ENCODE measurements at regions not wholly inside any gene's neighbourhood (a gene's known extent, or its start where the extent isn't known, plus 50 kb on each side); places are given as distances from the start of the nearest gene placed in this dataset.

GRCh38 chr5:7269591-7270274, 126.2 kb upstream of the ADCY2 start:
- POLR2A ChIA-PET = no interaction called here
- H3K4me3 Mint-ChIP-seq = no peak overlapping the region
- ATAC-seq (ENCODE audit: low read depth) = no peak

DNA sequence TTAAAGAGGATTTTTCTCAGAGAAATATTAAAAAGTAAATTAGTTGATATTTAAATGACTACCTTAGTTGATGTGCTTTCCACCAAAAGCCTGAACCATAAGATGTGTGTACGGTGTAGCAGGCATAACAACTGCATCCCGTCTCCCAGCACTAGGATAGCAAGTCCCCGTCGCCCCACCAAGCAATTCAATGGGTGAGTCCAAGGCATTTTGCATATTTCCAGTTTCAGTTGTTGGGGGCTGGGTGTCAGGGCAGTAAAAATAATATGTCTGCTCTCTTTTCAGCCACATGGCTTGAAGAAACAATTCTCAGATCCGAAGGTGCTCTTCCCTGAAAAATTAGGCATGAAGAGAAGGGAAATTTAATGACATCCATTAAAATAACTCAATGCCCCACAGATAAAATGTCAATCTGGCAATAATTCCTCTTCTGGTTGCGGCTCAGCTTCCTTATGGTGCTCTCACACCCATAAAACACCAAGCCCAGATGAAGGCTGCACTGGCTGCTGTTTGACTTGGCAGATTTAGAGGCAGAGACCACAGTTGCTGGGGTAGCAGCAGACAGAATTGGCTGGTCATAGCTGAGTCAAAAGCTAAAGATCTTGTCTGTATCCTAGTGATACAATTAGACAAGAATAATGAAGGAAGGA, 124.4 kb upstream of the ADCY2 start:
- Mint-ChIP-seq H3K27me3 (no peaks in the 10 kb centered on the region), H3K4me3 (no peak overlapping the region), H3K4me1 (no peaks in the 10 kb centered on the region), H3K27ac (no peak overlapping the region), H3K9me3 (ENCODE audit: insufficient read depth) (peaks cover 5% of the 10 kb centered on the region)
- no peaks in the 10 kb centered on the region for H3K9me3 ChIP-seq (ENCODE audit: control extremely low read depth in 1 of 3, control insufficient read depth in 2 of 3, insufficient read depth in 1 of 3, low read length in 2 of 3)
- intact Hi-C loops (cut with micrococcal nuclease) = no loop called here
- H3K4me3 ChIP-seq (ENCODE audit: control extremely low read depth in 1 of 5, extremely low read depth in 1 of 5, insufficient read depth in 1 of 5, low read depth in 2 of 5, low read length in 4 of 5) = no peak overlapping the region
- no peak for ATAC-seq (ENCODE audit: low read depth)
- H3K9ac ChIP-seq (ENCODE audit: low read length) = no peak overlapping the region
- no peaks in the 10 kb centered on the region for H3K79me2 ChIP-seq (ENCODE audit: control insufficient read depth, insufficient read depth, low read length)
- CTCF ChIA-PET = no interaction called here
- WGBS (ENCODE audit: insufficient coverage) = no CpG with 5 or more reads among the region's 6 CpGs
- no peaks in the 10 kb centered on the region for H3K27me3 ChIP-seq (replicated peaks in 1 of 4; ENCODE audit: control extremely low read depth in 1 of 4, control insufficient read depth in 3 of 4, insufficient read depth in 4 of 4, low read length in 3 of 4)
- no peaks in the 10 kb centered on the region for H4K20me1 ChIP-seq (ENCODE audit: control insufficient read depth, insufficient read depth, low read length, poor library complexity, severe bottlenecking)
- no peaks in the 10 kb centered on the region for H3K36me3 ChIP-seq (replicated peaks in 1 of 2; ENCODE audit: control extremely low read depth in 1 of 2, control insufficient read depth in 1 of 2, extremely low read depth in 1 of 2, insufficient read depth in 2 of 2, low read length in 1 of 2)
- H3K4me1 ChIP-seq (ENCODE audit: control insufficient read depth in 2 of 2, insufficient read depth in 2 of 2, low read length in 2 of 2) = no peaks in the 10 kb centered on the region
- TF ChIP-seq CTCF (IDR thresholded peaks at IDR 0.05) = no peak
- no peak overlapping the region for H3K4me2 ChIP-seq (replicated peaks; ENCODE audit: low read depth, low read length, poor library complexity, severe bottlenecking)
- POLR2A ChIA-PET = no interaction called here
- no peak for DNase-seq
- no peak overlapping the region for H2AFZ ChIP-seq (ENCODE audit: insufficient read depth, low read depth, low read length, poor library complexity, severe bottlenecking)
- H3K27ac ChIP-seq (ENCODE audit: low read length in 2 of 2) = no peak overlapping the region

More at GRCh38 chr5:7269591-7270274, 126.2 kb upstream of the ADCY2 start:
- intact Hi-C loops (cut with micrococcal nuclease) = no loop called here
- H4K20me1 ChIP-seq (ENCODE audit: control insufficient read depth, insufficient read depth, low read length, poor library complexity, severe bottlenecking) = no peaks in the 10 kb centered on the region
- WGBS (ENCODE audit: insufficient coverage) = no CpG with 5 or more reads among the region's 5 CpGs
- TF ChIP-seq EZH2 (IDR thresholded peaks at IDR 0.05; ENCODE audit: borderline replicate concordance, insufficient read depth, low read depth, low read length, poor library complexity, severe bottlenecking) = no peak
- no peak overlapping the region for H3K27ac ChIP-seq (ENCODE audit: low read length in 2 of 2)
- DNase-seq = no peak
- Mint-ChIP-seq H3K27me3 (no peaks in the 10 kb centered on the region), H3K4me1 (no peaks in the 10 kb centered on the region), H3K27ac (no peak overlapping the region), H3K9me3 (ENCODE audit: insufficient read depth) (peaks cover 5% of the 10 kb centered on the region)
- no peaks in the 10 kb centered on the region for H3K27me3 ChIP-seq (replicated peaks in 1 of 4; ENCODE audit: control extremely low read depth in 1 of 4, control insufficient read depth in 3 of 4, insufficient read depth in 4 of 4, low read length in 3 of 4)
- H2AFZ ChIP-seq (ENCODE audit: insufficient read depth, low read depth, low read length, poor library complexity, severe bottlenecking) = no peak overlapping the region
- H3K36me3 ChIP-seq (replicated peaks in 1 of 2; ENCODE audit: control extremely low read depth in 1 of 2, control insufficient read depth in 1 of 2, extremely low read depth in 1 of 2, insufficient read depth in 2 of 2, low read length in 1 of 2) = no peaks in the 10 kb centered on the region
- H3K4me1 ChIP-seq (ENCODE audit: control insufficient read depth in 2 of 2, insufficient read depth in 2 of 2, low read length in 2 of 2) = no peaks in the 10 kb centered on the region
- no peak overlapping the region for H3K4me3 ChIP-seq (ENCODE audit: control extremely low read depth in 1 of 5, extremely low read depth in 1 of 5, insufficient read depth in 1 of 5, low read depth in 2 of 5, low read length in 4 of 5)
- H3K4me2 ChIP-seq (replicated peaks; ENCODE audit: low read depth, low read length, poor library complexity, severe bottlenecking) = no peak overlapping the region
- H3K9me3 ChIP-seq (ENCODE audit: control extremely low read depth in 1 of 3, control insufficient read depth in 2 of 3, insufficient read depth in 1 of 3, low read length in 2 of 3) = no peaks in the 10 kb centered on the region
- H3K9ac ChIP-seq (ENCODE audit: low read length) = no peak overlapping the region
- CTCF ChIA-PET = no interaction called here
- no peaks in the 10 kb centered on the region for H3K79me2 ChIP-seq (ENCODE audit: control insufficient read depth, insufficient read depth, low read length)
